ENCODE measurements at regions not wholly inside any gene's neighbourhood (a gene's known extent, or its start where the extent isn't known, plus 50 kb on each side); places are given as distances from the start of the nearest gene placed in this dataset.
A peak's percentile ranks its signal among the peaks of the same experiment; 100 is the strongest.

GRCh38 chr13:59450229-59450628 is 713.5 kb downstream of the DIAPH3 start:
- Histone ChIP-seq H3K36me3 (no peaks in the 10 kb centered on the region), H3K4me1 (peaks cover 0 to 7% (median 0%) of the 10 kb centered on the region in 12 donors), H3K4me3 (no peak overlapping the region), H3K27me3 (no peaks in the 10 kb centered on the region), H3K9me3 (no peaks in the 10 kb centered on the region), H3K27ac (peak overlapping the region in 2 of 12 donors; percentile 2 to 14)
- no peak for ATAC-seq
- DNase-seq, result no peak
- 71 to 79% (median 74%) methylated on average over 1 of the region's 1 CpG for WGBS, 4 donors
- TF ChIP-seq POLR2A (IDR thresholded peaks at IDR 0.05) (no peak), CTCF (IDR thresholded peaks at IDR 0.05) (no peak)
- intact Hi-C loops (cut with DNase I), result no loop called here

- no peaks in the 10 kb centered on the region for H3K36me3 ChIP-seq
- no peaks in the 10 kb centered on the region for H3K27me3 ChIP-seq
- DNase-seq (no peak), ATAC-seq (no peak)
- TF ChIP-seq CTCF (IDR thresholded peaks at IDR 0.05), result no peak
- no peak overlapping the region for H3K27ac ChIP-seq
- peaks cover 0 to 7% (median 0%) of the 10 kb centered on the region in 12 donors for H3K4me1 ChIP-seq
- H3K4me3 ChIP-seq, result no peak overlapping the region
- intact Hi-C loops (cut with DNase I), result no loop called here
- no peaks in the 10 kb centered on the region for H3K9me3 ChIP-seq
These were observed 712.5 kb downstream of the DIAPH3 start for GRCh38 chr13:59451236-59451635.

GRCh38 chr13:59452189-59452890 is 711.4 kb downstream of the DIAPH3 start:
- H3K36me3 ChIP-seq, result no peaks in the 10 kb centered on the region
- 84 to 91% (median 88%) methylated on average over 8 of the region's 8 CpGs for WGBS, 4 donors
- intact Hi-C loops (cut with DNase I), result no loop called here
- no peak overlapping the region for H3K4me3 ChIP-seq
- H3K9me3 ChIP-seq, result no peaks in the 10 kb centered on the region
- no peak for DNase-seq
- no peak overlapping the region for H3K27ac ChIP-seq
- no peaks in the 10 kb centered on the region for H3K27me3 ChIP-seq
- peak in 2 of 4 donors; percentile 29 to 33 for ATAC-seq
- TF ChIP-seq CTCF (IDR thresholded peaks at IDR 0.05) (no peak), POLR2A (IDR thresholded peaks at IDR 0.05) (no peak)
- peaks cover 0 to 5% (median 0%) of the 10 kb centered on the region in 12 donors for H3K4me1 ChIP-seq

GRCh38 chr13:59458908-59459579 is 704.7 kb downstream of the DIAPH3 start:
- Histone ChIP-seq H3K27me3 (no peaks in the 10 kb centered on the region), H3K9me3 (no peaks in the 10 kb centered on the region), H3K27ac (peak overlapping the region; percentile 28 to 86 (median 70)), H3K4me3 (no peak overlapping the region), H3K36me3 (no peaks in the 10 kb centered on the region), H3K4me1 (peaks cover 0 to 14% (median 2%) of the 10 kb centered on the region in 12 donors)
- DNase-seq (peak in 4 of 5 donors; percentile 19 to 42 (median 32)), ATAC-seq (peak; percentile 79 to 94 (median 90))
- 39 to 49% (median 42%) methylated on average over 9 of the region's 9 CpGs for WGBS, 4 donors
- intact Hi-C loops (cut with DNase I), result no loop called here
- TF ChIP-seq POLR2A (IDR thresholded peaks at IDR 0.05) (no peak), CTCF (IDR thresholded peaks at IDR 0.05) (no peak)

Measured in heart left ventricle (tissue), 16 donors.